HUDEP-2 (cell line): ENCODE measurements at regions not wholly inside any gene's neighbourhood (a gene's known extent, or its start where the extent isn't known, plus 50 kb on each side); places are given as distances from the start of the nearest gene placed in this dataset.
A peak's percentile ranks its signal among the peaks of the same experiment; 100 is the strongest.

ENCODE experiments used
- DNase-seq, 76 experiments: peaks; one replicate each; lab custom pipeline; 2025; ENCODE audit not compliant: unreplicated experiment in 76 of 76; lab: John Stamatoyannopoulos, UW

- no peak for DNase-seq
Measured at GRCh38 chr6:141688916-141689315, 443.8 kb upstream of the GJE1 start.

GRCh38 chr6:141685416-141685815 lies 447.3 kb upstream of the GJE1 start:
- DNase-seq: no peak

GRCh38 chr6:141682391-141682790 lies 450.3 kb upstream of the GJE1 start:
- no peak for DNase-seq

GRCh38 chr6:141677598-141678211 lies 455.0 kb upstream of the GJE1 start:
- peak in 4 of 76 experiments; percentile 22 to 34 (median 24) for DNase-seq

DNA sequence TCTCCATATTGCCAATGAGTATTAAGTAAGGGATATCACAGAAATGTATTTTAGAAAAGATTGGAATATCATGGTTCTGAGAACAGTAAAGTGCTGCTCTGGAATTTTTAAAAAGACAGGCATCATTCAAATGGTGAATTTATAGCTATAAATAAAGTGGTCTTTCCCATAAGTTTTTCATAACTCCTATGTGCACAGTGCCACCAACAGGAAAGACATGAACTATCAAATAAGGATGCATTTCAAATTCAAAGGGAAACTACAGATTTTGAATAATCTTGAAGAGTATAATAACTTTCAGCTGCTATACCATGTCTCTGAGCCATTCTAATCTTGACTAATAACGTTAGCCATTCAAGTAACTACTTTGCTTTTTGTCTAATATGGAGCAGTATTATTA lies 456.8 kb upstream of the GJE1 start:
- no peak for DNase-seq

- no peak for DNase-seq
Measured at GRCh38 chr6:141669141-141669540, 463.6 kb upstream of the GJE1 start.

GRCh38 chr6:141667580-141668309 lies 465.0 kb upstream of the GJE1 start:
- no peak for DNase-seq

GRCh38 chr6:141666187-141666586 lies 466.5 kb upstream of the GJE1 start:
- DNase-seq: no peak

DNA sequence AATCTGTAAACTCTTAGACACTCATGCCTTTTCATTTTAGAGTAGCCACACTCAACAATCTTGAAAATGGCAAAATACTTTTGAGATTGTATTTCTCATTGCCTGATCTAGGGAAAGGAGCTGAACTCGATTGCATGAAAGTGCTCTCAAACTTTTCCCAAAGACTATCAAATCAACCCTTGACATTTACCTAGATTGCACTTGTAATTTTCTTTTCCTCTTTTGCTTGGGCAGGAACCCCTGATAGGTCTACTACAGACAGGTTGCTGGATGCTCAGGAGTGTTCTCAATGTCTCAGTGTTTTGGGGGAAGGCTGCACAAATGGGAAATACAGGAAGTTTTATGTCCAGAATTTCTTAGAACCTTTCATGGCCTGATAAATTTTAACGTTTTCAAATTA lies 468.0 kb upstream of the GJE1 start:
- DNase-seq: no peak

- no peak for DNase-seq
Measured at GRCh38 chr6:141659582-141659981, 473.1 kb upstream of the GJE1 start.

- no peak for DNase-seq
Measured at GRCh38 chr6:141658696-141659095, 474.0 kb upstream of the GJE1 start.

DNA sequence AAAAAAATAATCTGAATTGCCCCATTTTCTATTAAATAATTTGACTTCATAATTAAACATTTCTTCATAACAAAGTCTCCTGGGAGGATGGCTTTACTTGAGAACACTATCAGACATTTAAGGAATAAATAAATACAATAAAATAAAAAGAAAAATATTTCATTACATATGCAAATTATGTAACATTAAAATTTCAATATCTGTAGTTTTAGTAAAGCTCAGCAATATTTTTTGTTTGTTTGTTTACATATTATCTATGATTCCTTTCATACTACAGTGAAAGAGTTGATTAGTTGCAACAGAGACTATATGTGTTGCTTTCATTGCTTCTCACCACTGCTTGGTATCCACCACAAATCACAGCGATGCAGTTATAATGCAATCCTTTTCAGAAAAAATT lies 474.9 kb upstream of the GJE1 start:
- no peak for DNase-seq

- DNase-seq: peak in 3 of 76 experiments; percentile 7 to 25 (median 15)
Measured at GRCh38 chr6:141653590-141653989, 479.1 kb upstream of the GJE1 start.

DNA sequence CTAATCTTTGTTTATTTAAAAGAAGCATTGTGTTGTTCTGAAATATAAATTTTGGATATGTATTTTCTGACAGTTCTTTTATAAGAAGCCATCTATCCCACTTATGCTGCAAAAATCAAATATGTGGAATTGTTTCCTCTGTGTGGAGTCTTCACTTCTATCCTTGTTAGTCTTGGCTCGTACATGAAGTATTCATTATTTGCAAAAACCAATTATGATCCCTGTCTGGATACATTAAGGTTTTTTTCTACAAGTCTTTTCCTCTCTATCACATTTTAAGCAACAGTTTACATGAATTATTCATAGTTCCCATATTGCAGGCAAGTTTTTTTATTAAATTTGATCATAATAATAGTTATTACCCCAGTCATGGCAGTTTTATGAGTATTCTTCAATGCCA lies 490.8 kb upstream of the GJE1 start:
- DNase-seq: no peak

- no peak for DNase-seq
Measured at GRCh38 chr6:141641406-141641805, 491.3 kb upstream of the GJE1 start.

- DNase-seq: no peak
Measured at GRCh38 chr6:141635621-141636020, 497.1 kb upstream of the GJE1 start.

DNA sequence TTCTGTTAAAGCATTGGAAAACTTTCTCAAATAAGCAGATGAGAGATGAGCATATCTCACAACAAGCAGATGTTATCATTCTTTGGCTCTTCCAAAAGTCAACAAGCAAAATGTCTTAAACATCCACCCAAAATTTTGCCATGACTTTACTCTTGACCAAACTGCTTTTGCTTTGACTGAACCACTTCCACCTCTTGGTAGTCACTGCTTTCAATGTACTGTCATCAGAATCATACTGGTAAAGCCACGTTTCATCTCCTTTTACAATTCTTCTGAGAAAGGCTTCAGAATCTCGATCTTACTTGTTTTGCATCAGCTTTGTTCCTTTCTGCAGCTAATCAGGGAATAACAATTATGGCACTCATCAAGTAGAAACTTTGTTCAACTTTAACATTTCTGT lies 498.5 kb upstream of the GJE1 start:
- no peak for DNase-seq

GRCh38 chr6:141624301-141624700 lies 508.4 kb upstream of the GJE1 start:
- DNase-seq: no peak

DNA sequence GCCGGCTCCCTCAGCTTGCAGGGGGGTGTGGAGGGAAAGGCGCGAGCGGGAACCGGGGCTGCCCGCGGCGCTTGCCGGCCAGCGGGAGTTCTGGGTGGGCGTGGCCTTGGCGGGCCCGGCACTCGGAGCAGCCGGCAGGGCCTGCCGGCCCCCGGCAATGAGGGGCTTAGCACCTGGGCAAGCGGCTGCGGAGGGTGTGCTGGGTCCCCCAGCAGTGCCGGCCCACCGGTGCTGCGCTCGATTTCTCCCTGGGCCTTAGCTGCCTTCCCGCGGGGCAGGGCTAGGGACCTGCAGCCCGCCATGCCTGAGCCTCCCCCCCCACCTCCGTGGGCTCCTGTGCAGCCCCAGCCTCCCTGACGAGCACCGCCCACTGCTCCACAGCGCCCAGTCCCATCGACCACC lies 514.5 kb upstream of the GJE1 start:
- DNase-seq: no peak

DNA sequence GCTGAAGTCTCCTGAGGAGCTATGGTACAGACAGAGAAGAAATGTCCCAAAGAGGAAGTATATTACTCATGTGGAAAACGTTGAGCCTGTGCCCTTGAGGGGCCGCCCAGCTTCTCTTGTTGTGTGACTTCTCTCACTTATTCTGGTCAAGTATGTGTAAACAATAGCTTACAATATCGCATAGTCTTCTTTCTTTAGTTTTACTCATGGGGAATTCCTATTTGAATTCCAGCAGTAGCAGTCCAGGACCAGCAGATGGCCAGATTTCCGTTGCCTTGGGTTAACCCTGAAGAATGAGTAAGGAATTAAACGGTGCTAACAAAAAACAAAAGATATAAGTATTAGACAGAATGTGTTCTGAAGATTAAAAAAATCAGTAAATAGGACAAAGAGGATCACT lies 522.0 kb upstream of the GJE1 start:
- DNase-seq: no peak

GRCh38 chr6:141607956-141608355 lies 524.8 kb upstream of the GJE1 start:
- no peak for DNase-seq

DNA sequence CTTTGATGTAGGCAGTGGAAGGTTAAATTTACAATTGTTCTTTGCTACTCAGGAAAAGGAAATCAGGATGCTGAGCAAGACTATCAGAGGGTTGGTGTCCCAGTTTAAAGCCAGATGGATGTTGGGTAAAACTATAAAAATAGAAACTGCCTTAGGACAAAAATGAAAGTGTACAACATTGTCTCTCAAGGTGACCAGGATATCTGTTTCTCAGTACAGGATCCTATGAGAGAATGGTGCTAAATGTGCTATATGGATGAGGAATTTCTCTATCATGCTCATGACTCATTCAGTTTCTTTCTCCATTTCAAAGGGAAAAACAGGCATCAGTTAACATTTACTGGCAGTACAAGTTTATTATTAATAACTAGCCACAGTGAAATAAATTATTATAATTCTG lies 534.2 kb upstream of the GJE1 start:
- no peak for DNase-seq

DNA sequence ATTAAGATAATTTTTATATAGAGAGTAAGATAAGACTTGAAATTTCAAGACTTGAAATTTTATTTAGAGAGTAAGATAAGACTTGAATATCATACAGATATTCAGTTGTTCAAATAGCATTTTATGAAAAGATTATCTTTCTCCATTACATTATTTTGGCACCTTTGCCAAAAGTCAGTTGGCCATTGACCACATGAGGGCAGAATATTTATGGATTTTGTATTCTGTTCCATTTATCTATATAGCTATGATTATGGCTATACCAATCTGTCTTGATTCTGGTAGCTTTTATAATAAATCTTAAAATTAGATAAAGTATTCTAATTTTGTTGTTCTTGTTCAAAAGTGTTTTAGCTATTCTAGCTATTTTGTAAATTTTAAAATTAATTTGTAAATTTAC lies 537.9 kb upstream of the GJE1 start:
- DNase-seq: peak in 1 of 76 experiments; percentile 8
